ENCODE measurements at regions not wholly inside any gene's neighbourhood (a gene's known extent, or its start where the extent isn't known, plus 50 kb on each side); places are given as distances from the start of the nearest gene placed in this dataset.

DNA sequence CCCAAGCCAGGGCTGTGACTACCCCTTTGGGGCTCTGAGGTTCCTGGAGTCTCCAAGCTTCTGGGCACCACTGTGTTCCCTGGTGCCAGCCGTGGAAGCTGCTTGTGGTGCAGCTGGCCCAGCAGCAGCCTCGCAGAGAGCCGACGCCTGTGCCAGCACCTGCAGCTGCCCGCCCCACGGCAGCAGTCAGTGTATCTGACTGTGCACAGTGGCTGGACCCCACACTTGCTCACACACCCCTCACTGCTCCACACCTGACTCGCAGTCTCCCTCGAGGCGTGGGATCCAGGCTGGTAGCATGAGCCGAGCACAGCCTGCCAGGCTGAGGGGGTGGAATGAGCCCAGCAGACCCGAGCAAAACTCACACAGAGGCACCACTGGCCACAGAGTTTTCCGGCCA is 325.2 kb downstream of the PCNX1 start:
- no peaks in the 10 kb centered on the region for H3K79me2 ChIP-seq (ENCODE audit: insufficient read depth, low read length)
- H3F3A ChIP-seq (ENCODE audit: low read depth) = no peaks in the 10 kb centered on the region
- H4K20me1 ChIP-seq (ENCODE audit: insufficient read depth, low read length, poor library complexity, severe bottlenecking) = no peaks in the 10 kb centered on the region
- H3K9me2 ChIP-seq (replicated peaks; ENCODE audit: low read depth, low read length) = no peaks in the 10 kb centered on the region
- H3K4me2 ChIP-seq (ENCODE audit: low read depth, low read length, poor library complexity, severe bottlenecking) = no peak overlapping the region
- H3K27me3 ChIP-seq (ENCODE audit: insufficient read depth, low read length, poor library complexity, severe bottlenecking) = no peaks in the 10 kb centered on the region
- H3K36me3 ChIP-seq (ENCODE audit: insufficient read depth, low read length) = no peaks in the 10 kb centered on the region
- no peak overlapping the region for H3K4me3 ChIP-seq (ENCODE audit: low read length, poor library complexity, severe bottlenecking)
- H2AFZ ChIP-seq (ENCODE audit: low read length) = 0 out of 2 replicates have a peak overlapping the region, but pooled peaks have one; percentile 21
- peaks cover 15% of the 10 kb centered on the region for H3K4me1 ChIP-seq (ENCODE audit: insufficient read depth, low read length, poor library complexity, severe bottlenecking)
- TF ChIP-seq, protein P1, sequence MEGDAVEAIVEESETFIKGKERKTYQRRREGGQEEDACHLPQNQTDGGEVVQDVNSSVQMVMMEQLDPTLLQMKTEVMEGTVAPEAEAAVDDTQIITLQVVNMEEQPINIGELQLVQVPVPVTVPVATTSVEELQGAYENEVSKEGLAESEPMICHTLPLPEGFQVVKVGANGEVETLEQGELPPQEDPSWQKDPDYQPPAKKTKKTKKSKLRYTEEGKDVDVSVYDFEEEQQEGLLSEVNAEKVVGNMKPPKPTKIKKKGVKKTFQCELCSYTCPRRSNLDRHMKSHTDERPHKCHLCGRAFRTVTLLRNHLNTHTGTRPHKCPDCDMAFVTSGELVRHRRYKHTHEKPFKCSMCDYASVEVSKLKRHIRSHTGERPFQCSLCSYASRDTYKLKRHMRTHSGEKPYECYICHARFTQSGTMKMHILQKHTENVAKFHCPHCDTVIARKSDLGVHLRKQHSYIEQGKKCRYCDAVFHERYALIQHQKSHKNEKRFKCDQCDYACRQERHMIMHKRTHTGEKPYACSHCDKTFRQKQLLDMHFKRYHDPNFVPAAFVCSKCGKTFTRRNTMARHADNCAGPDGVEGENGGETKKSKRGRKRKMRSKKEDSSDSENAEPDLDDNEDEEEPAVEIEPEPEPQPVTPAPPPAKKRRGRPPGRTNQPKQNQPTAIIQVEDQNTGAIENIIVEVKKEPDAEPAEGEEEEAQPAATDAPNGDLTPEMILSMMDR (conservative IDR thresholded peaks at IDR 0.05; ENCODE audit: low read length) = no peak
- no peak for TF ChIP-seq EZH2phosphoT487 (IDR thresholded peaks at IDR 0.05; ENCODE audit: borderline replicate concordance)
- H3K9ac ChIP-seq (ENCODE audit: low read depth, low read length, poor library complexity, severe bottlenecking) = no peak overlapping the region
- no peaks in the 10 kb centered on the region for H3K9me3 ChIP-seq (ENCODE audit: insufficient read depth, low read depth, low read length)

DNA sequence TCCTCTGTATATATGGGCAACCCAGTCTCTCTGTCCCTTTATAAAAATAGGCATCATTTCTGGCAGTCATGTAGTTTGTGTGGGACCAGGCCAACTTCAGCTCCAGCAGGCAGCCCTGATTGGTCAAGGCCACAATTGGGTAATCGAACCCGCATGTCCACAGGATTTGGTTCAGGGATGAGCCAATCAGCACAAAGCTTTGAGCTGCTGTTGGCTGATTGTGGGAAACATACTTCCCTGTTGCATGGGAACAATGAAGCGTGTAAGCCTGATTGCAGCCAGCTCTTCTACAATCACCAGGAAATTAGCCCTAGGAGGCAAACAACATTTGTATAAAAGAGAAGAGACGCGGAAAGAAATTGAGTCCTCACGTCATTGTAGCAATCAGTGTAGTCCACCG is 328.6 kb downstream of the PCNX1 start:
- Histone ChIP-seq H3K9me2 (replicated peaks; ENCODE audit: low read depth, low read length) (no peaks in the 10 kb centered on the region), H3K27me3 (ENCODE audit: insufficient read depth, low read length, poor library complexity, severe bottlenecking) (no peaks in the 10 kb centered on the region), H3K36me3 (ENCODE audit: insufficient read depth, low read length) (no peaks in the 10 kb centered on the region), H3K4me2 (ENCODE audit: low read depth, low read length, poor library complexity, severe bottlenecking) (no peak overlapping the region), H3K9ac (ENCODE audit: low read depth, low read length, poor library complexity, severe bottlenecking) (no peak overlapping the region), H3K79me2 (ENCODE audit: insufficient read depth, low read length) (no peaks in the 10 kb centered on the region), H3F3A (ENCODE audit: low read depth) (no peaks in the 10 kb centered on the region), H4K20me1 (ENCODE audit: insufficient read depth, low read length, poor library complexity, severe bottlenecking) (no peaks in the 10 kb centered on the region), H2AFZ (ENCODE audit: low read length) (no peak overlapping the region), H3K4me3 (ENCODE audit: low read length, poor library complexity, severe bottlenecking) (no peak overlapping the region), H3K4me1 (ENCODE audit: insufficient read depth, low read length, poor library complexity, severe bottlenecking) (peaks cover 18% of the 10 kb centered on the region), H3K9me3 (ENCODE audit: insufficient read depth, low read depth, low read length) (no peaks in the 10 kb centered on the region)
- TF ChIP-seq, protein P1 (conservative IDR thresholded peaks at IDR 0.05; ENCODE audit: low read length) = no peak
- no peak for TF ChIP-seq EZH2phosphoT487 (IDR thresholded peaks at IDR 0.05; ENCODE audit: borderline replicate concordance)

DNA sequence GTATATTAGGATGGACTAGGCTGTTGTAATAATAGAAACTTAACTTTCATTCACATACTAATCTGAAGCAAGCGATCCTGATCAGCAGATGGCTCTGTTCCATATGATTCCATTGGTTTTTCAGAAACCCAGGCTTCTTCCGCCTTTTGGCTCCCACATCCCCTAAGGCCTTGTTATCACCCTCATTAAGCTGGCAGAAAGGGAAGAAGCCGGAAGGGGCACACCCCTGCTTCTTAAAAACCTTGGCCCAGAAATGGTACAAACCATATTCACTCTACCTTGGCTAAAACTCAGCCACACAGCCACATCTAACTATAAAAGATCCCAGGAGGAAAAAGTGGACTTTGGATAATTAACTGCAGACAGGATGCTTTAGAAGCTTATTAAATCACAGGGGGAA is 329.2 kb downstream of the PCNX1 start:
- TF ChIP-seq, protein P1 (conservative IDR thresholded peaks at IDR 0.05; ENCODE audit: low read length) = no peak
- no peak for TF ChIP-seq EZH2phosphoT487 (IDR thresholded peaks at IDR 0.05; ENCODE audit: borderline replicate concordance)
- Histone ChIP-seq H3K4me2 (ENCODE audit: low read depth, low read length, poor library complexity, severe bottlenecking) (no peak overlapping the region), H3K9ac (ENCODE audit: low read depth, low read length, poor library complexity, severe bottlenecking) (no peak overlapping the region), H3F3A (ENCODE audit: low read depth) (no peaks in the 10 kb centered on the region), H4K20me1 (ENCODE audit: insufficient read depth, low read length, poor library complexity, severe bottlenecking) (no peaks in the 10 kb centered on the region), H3K4me3 (ENCODE audit: low read length, poor library complexity, severe bottlenecking) (no peak overlapping the region), H3K9me3 (ENCODE audit: insufficient read depth, low read depth, low read length) (no peaks in the 10 kb centered on the region), H2AFZ (ENCODE audit: low read length) (no peak overlapping the region), H3K27me3 (ENCODE audit: insufficient read depth, low read length, poor library complexity, severe bottlenecking) (no peaks in the 10 kb centered on the region), H3K4me1 (ENCODE audit: insufficient read depth, low read length, poor library complexity, severe bottlenecking) (peaks cover 18% of the 10 kb centered on the region), H3K9me2 (replicated peaks; ENCODE audit: low read depth, low read length) (no peaks in the 10 kb centered on the region), H3K79me2 (ENCODE audit: insufficient read depth, low read length) (no peaks in the 10 kb centered on the region), H3K36me3 (ENCODE audit: insufficient read depth, low read length) (no peaks in the 10 kb centered on the region)

Measured in Loucy (cell line).